HG03432 (cell line): ENCODE measurements at regions not wholly inside any gene's neighbourhood (a gene's known extent, or its start where the extent isn't known, plus 50 kb on each side); places are given as distances from the start of the nearest gene placed in this dataset.

Experiments used
- ATAC-seq: cut with Tn5 transposase; IDR thresholded peaks from one replicate; pipeline ENCODE4 v1.9.1; 2021; ENCODE audit warnings: mild to moderate bottlenecking, moderate library complexity; ENCODE audit not compliant: unreplicated experiment

DNA sequence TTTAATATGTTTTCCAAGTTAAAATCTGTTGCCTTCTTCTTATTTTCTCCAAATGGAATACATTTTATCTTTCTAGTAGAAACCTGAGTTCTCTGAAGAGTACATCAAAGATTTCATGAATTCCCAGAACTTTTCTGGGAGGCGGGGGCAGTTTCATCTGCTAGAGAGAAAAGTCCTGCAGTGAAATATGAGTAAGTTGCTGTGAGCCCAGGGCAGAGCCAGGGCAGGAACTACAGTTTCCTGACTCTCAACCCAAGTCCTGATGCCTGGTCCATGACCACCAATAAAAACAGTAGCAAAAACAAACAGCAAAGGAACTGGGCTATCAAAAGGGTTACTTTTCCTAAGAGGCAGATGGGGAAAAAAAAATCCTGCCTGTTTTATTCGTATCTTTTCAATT lies 239.4 kb upstream of the CTSO start:
- ATAC-seq = no peak

DNA sequence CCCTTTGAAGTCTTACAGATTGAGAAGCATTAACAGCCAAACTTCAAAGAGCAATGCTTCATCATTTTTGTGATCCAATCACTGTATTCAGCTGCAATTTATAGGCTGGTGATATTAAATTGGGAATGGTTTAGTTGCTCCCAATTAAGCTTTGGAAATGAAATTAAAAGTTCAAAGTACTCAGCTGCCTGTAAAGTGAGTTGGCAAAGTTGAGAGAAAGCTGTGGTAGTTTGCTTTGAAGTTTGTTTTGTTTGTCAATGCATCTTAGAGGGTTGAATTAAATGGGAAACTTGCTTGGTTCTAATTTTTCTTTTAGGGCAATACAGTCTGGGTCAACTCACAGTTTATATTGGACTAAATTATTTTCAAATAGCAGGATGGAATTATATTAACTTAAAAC lies 238.4 kb upstream of the CTSO start:
- ATAC-seq = no peak

DNA sequence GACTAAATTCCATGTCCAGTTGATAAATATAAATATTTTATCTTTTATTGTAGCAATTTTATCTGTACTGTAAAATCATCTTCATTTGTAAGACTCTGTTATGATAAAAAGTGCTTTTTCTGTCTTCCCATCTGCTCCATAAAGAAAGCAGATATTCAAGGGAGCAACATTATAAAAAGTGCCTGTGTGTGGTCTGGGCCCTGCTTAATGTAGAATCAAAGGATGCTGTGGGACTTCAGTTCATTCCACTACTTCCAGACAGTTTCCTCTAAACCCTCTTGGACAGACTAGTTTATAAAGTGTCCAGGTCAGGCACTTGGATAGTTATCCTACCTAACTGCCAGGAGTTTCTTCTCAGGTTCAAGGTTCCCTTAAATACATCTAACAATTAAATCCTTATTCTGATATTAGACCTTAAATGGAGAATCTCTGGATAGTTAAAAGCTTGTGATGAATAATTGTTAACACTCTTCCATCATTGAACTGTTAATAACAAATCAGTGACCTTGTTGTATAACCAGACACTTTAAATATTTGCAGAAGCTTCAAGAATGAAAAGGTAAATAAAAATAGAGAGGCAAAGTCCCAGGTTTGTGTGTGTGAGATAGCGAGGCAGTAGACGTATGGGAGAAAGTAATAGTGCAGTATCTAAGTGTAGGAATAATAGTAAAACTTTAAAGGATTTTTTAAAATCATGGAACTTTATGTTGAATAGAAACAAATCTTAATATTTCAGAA lies 237.5 kb upstream of the CTSO start:
- ATAC-seq = no peak

DNA sequence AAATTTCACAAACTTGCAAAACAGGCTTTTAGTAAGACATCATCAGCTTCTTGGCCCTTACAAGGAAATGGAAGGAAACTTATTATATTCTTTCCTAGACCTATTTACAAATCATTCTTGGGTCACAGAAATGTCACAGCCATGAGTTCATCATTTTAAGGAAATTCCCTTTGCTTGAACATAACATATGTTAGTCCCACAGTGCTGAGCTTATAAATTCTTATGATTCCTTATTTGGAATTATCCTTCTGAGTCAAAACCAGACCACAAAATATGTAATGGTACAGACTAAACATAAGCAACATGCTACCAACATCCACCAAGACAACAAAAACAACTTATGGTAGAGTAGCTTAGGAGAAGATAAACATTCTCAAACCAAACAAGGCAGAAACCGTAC lies 236.9 kb upstream of the CTSO start:
- no peak for ATAC-seq

DNA sequence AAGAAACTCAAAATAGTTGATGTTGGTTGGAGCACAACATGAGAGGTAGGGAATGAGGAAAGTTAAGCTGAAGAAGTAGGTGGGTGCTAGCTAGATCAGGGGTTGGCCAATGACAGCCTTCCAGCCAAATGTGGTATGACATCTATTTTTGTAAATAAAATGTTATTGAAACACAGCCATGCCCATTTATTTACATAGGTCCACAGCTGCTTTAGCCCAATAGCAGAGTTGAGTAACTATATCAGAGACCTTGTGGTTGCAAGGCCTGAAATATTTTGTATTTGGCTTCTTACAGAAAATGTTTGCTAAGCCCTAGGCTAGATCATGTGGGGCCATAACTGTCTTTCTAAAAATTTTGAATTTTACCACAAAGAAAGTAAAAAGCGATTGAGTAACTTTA lies 234.9 kb upstream of the CTSO start:
- no peak for ATAC-seq

DNA sequence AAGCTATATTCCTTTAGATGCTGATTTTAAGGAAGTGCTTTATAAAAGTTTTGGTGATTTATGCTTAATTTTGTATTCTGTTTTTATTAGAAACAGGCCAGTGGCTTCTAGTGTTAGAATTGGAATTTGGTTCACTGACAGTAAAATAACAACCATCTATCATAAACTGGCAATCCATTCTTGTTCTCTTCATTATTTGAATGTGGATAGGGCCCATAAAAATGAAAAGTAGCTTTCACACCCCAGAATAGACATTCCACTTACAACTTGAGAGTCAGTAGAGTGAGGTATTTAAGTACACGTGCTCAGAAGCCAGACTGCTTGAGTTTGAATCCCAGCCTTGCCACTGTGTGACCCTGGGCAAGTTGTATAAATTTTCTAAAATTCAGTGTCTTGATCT lies 232.4 kb upstream of the CTSO start:
- no peak for ATAC-seq

DNA sequence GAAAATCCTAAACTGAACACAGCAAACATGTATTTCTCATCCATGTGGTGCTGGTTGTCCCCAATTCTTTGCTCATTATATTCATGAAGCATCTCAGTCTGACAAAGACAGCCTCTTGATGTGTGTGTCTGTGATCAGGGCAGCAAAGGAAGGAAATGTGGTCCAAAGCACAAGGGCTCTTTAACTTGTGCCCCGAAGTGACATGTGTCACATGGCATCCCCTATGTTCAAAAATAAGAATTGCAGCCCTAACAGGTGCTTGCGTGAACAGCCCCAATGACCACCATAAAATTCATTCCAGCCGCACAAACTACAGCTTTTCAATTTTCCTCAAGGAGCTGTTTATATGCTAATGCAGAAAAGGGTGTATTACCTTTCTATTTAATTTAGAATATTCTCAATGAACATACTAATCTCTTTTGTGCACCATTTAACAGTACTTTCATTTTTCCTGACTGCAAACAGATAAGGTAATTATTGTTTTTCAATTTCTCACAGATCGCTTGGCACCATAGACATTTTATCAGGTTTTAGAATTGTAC lies 231.9 kb upstream of the CTSO start:
- no peak for ATAC-seq

DNA sequence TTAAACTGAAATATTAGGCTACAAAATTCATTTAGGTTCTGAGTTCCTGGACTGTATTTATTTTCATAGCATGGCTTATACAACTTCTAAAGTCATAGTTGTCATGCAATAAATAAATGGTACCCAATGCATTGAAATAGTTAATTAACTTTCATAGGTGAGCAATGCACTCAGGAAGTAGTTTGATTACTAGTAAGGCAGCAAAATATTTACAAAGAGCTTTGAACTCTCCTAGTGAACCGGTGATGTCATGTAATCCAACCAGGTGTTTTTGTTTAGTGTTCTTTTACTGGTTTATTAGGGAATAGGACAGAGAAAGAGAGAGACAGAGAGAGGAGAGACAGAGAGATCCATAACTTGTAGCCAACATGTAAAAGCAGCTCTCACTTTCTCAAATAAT lies 228.6 kb upstream of the CTSO start:
- ATAC-seq = no peak

DNA sequence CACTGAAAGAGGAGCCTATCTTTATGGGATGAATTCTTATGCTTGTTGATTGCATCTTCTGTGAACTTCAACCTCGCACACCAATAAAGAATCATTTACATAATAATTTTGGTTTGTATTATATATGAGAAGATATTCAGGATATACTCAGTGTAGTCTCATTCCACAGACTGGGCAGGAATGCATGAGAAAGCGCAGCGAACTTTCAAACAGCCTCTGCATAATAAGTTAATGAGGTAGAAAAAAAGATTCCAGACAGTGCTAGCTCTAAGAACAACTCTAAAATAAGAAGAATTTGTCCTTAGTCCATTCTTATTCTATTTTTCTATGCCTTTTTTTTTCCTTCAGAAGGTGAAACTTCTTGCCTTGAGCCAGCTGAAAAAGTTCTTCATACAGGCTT lies 224.3 kb upstream of the CTSO start:
- ATAC-seq = no peak

DNA sequence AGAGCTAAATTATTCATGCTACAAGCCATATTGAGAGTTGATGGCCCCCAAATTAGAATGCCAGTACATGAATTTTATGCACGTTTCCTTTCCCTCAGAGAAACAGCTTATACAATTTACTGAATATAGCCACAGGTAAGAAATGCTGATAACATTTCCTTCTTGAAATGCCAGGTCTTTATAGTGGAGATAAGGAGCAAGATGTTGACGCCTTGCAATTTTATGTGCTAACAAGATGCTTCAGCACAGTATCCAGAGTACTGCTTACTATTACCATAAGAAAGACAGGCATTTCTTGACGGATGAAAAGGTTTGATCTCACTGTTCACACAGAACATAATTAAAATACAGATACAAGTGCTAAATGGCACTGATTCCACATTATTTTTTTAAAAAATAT lies 223.2 kb upstream of the CTSO start:
- ATAC-seq = no peak

DNA sequence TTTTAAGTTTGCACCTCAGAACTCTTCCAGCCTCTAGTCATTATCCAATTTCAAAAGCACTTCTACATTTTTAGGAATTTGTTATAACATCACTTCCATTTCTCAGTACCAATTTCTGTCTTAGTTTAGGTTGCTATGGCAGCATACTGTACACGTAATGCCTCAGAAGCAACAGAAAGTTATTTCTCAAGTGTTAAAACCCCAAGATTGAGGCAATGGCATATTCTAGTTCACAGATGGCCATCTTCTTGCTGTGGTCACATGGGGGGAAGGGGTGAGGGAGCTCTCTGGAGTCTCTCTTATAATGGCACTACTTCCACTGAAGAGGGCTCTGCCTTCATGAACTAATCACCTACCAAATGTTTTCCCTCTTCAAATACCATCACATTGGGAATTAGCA lies 220.3 kb upstream of the CTSO start:
- ATAC-seq = no peak

DNA sequence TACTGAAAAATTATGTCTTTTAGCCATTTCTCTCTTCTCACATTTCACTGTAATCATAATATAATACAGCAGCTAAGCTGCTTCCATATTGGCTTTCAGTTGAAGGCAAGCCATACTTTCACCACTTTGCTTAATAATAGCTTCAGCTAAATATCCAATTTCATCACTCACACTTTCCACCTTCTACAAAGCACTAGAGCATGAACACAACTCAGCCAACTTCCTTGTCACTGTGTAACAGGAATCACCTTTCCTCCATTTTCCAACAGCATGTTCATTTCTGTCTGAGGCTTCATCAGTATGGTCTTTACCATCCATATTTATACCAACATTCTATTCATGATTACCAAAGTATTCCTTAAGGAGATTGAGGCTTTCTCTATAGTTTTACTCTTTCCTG lies 219.8 kb upstream of the CTSO start:
- no peak for ATAC-seq

DNA sequence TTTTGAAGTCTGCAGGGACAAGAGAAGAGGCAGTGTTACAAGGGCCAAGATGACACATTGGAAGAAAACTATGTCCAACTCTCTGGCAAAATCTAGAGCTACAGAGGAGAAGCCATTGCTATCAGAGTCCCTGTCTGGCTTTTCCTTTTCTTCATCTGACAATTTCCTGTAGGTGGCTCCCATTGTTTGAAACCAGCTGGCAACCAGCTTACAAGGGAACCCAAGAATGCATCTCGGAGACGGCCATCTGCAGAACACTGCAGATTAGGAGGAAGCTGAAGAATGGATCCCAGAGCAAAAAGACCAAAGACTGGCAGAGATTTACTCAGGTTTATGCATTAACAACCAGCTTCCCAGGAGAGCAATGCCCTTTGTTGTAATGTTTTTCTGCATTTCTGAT lies 216.2 kb upstream of the CTSO start:
- no peak for ATAC-seq

DNA sequence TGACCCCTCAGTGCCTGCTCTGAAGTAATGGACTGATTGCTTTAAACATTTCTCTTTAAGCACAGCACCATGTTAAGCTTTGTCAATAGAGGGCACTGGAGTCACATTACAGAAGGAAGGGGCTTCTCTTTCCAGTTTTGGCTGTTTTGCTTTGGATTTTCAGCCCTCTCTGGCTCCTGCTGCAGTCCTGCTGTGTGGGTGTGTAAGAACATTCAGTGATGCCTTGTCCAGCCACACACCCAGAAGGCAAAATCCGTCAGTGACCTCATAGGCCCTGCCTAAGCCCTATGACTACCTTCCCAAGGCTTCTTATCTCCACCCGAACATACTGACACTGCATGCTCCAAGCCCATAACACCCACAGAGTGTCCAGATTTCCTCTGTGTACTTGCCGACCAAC lies 215.3 kb upstream of the CTSO start:
- ATAC-seq = peak; percentile 84

DNA sequence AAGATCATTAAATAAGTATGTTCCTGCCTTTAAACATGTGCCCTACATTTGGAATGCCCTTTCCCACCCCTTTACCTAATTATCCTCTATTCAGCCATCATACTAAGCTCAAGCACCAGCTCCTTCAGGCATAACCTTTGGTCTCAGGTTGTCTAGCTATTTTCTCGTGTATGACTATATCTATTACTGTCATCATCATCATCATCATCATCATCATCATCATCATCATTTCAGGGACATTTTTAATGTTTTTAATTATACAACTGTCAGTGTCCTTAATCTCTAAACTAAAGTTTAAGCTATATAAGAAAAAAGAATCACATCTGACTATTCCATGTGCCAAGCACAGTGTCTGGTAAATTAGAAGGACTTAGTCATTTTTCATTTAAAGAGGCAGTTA lies 214.6 kb upstream of the CTSO start:
- no peak for ATAC-seq

DNA sequence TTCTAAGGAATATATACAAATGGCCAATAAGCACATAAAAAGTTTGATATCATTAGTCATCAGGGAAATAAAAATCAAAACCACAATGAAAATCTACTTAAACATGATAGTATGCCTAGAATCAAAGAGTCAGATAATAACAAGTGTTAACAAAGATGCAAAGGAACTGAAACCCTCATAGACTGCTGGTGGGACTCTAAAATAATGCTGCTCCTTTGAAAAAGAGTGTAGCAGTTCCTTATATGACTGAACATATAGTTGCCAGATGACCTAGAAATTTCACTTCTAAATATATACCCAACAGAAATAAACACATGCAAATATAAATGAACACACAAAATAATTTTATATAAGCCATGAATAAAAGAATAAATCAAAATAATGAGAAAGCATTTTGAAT lies 205.1 kb upstream of the CTSO start:
- ATAC-seq = peak; percentile 91

DNA sequence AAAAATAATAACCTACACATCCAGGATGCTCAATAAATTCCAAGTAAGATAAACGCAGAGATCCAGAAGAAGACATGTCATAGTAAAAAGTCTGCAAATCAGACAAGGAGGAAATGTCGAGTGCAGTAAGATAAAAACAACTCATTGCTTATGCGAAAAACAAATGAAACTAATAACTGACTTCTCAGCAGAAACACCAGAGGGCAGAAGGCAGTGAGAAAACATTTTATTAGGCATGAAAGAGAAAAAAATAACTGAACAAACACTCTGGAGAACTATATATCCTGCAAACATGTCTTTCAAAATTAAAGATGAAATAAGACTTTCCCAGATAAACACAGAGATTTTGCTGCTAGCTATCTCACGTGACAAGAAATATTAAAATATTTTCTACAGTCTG lies 201.3 kb upstream of the CTSO start:
- no peak for ATAC-seq

DNA sequence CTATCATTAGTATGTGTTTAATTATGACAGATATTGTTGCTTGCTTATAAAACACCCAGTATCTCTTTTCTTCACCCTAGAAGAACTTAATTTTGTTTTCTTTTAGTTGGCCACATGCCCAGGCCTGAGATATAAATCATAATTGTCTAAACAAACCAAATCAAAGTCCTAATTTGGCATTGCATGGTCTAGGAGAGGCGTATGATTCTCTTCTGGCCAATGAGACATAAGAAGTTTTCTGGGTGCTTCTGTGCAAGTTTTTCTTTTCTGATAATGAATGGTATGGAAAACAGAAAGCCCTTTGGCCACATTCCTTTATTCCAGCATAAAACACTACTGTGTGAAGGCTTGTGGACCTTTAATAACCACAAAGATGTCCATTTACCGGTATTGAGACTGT lies 192.9 kb upstream of the CTSO start:
- no peak for ATAC-seq

DNA sequence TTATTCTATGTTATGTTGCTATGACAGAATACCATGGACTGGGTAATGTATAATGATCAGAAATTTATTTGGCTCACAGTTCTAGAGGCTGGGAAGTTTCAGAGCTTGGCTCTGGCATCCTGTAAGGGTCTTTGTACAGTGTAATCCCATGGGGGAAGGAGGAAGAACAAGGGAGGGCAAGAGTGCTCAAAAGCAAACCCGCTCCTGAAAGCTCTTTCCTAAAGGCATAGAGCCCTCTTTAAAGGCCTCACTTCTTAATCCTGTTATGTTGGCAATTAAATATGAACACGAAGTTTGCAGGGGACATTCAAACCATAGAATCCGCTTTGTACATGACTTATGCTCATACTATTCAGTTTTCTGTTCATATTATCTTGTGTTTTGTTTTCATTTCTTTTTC lies 191.3 kb upstream of the CTSO start:
- no peak for ATAC-seq

DNA sequence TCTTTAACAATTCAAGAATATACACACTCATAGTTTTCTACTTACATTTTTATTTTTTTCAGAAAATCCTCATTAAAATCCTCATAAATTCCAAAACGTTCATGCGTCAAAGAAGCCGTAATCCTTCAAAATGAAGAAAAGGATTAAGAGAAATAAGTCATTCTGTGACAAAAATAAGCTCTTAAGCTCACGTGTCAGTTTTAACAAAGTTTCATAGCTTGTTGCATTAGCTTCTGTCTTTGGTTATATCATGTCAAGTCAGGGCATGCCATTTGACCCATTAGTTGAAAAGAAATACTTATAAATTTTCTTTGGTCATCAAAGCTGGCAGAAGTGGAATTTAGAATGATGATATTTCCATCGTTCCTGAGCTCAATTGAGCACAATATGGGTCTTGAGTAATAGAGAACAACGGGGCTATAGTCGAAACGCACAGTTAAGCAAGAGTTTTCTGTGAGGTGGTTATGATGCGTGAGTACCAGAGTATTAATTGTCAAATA lies 185.2 kb upstream of the CTSO start:
- ATAC-seq = no peak

DNA sequence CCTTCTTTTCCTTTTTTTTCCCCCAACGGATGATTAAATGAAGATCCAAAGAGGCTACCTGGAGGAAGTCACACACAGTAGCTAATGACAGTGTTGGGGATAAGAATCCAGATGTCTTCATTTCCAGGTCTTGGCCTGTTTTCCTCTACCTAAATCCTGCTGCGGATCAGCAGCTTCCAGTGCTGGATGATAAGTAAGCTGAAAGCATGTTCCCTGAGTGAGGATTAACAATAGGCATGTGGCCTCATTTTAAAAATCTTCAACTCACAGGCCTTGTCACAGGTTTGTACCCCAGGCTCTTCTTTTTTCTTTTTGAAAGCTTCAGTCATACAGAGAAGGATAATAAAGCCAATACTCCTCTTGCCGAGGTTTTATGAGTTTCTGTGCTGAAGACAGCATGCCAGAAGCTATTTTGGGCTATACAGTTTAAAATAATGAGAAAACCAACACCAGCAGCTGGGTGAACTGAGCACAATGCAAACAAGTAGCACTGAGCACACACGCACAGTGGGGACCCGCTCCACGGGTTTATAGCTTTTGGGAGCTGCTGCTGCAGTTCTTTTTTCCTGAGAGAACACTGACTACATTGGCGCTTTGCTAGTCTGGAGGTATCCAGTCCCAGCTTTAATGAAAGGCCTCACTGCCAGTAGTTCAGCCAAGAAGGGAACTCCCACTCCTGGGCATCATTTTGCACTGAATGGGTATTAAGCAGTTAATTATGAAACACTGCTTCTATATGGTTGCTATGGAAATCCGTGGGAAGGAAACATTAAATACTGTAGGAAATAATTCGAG lies 184.2 kb upstream of the CTSO start:
- no peak for ATAC-seq

DNA sequence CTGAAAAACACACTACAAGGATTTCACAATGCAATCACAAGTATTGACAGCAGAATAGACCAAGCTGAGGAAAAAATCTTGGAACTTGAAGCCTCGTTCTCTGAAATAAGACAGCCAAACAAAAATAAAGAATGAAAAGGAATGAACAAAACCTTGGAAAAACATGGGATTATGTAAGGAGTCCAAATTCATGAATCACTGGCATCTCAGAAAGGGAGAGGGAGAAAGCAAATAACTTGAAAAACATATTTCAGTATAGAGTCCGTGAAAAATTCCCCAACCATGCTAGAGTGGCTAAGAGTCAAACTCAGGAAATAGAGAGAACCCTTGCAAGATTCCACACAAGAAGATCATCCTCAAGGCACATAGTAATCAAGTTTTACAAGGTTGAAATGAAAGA lies 178.5 kb upstream of the CTSO start:
- no peak for ATAC-seq
